Large intestine (tissue), 3 donors: ENCODE measurements at regions not wholly inside any gene's neighbourhood (a gene's known extent, or its start where the extent isn't known, plus 50 kb on each side); places are given as distances from the start of the nearest gene placed in this dataset.

ENCODE experiments used
- DNase-seq, 2 donors: peaks; one replicate each; pipeline versions ENCODE4 v3.0.0 to v3.0.0-alpha.2; 2013
- H3K27ac ChIP-seq: one replicate; pipeline ENCODE4 v1.5.1; 2013; ENCODE audit warnings: low read length
- H3K27me3 ChIP-seq: 2 replicates; pipeline ENCODE4 v1.6.1; 2013; ENCODE audit warnings: low read length; ENCODE audit not compliant: control insufficient read depth, insufficient read depth
- H3K36me3 ChIP-seq: 2 replicates; pipeline ENCODE4 v1.6.1; 2013; ENCODE audit warnings: low read length; ENCODE audit not compliant: control insufficient read depth, insufficient read depth
- H3K4me1 ChIP-seq: one replicate; pipeline ENCODE4 v1.6.1; 2013; ENCODE audit warnings: low read length; ENCODE audit not compliant: control insufficient read depth, insufficient read depth
- H3K4me3 ChIP-seq: one replicate; pipeline ENCODE4 v1.5.1; 2013; ENCODE audit warnings: low read length
- H3K9me3 ChIP-seq: one replicate; pipeline ENCODE4 v1.6.1; 2013; ENCODE audit warnings: mild to moderate bottlenecking, low read depth, low read length, moderate library complexity; ENCODE audit not compliant: control insufficient read depth
- WGBS: methylation state at CpG from one replicate; pipeline ENCODE4 v1.1.5; 2013; ENCODE audit warnings: low lambda C conversion rate; ENCODE audit not compliant: insufficient coverage; 5-methylcytosine and 5-hydroxymethylcytosine counted together

GRCh38 chr16:35170610-35171009 is 1711.2 kb downstream of the TP53TG3F start:
- H3K9me3 ChIP-seq, result peaks cover 8% of the 10 kb centered on the region

GRCh38 chr16:35171106-35171505 is 1711.7 kb downstream of the TP53TG3F start:
- Histone ChIP-seq H3K9me3 (peaks cover 8% of the 10 kb centered on the region), H3K27me3 (no peaks in the 10 kb centered on the region), H3K4me1 (no peaks in the 10 kb centered on the region), H3K36me3 (no peaks in the 10 kb centered on the region), H3K4me3 (no peak overlapping the region), H3K27ac (no peak overlapping the region)
- WGBS, result 80% methylated on average over 4 of the region's 6 CpGs
- no peak for DNase-seq

More at GRCh38 chr16:35170610-35171009, 1711.2 kb downstream of the TP53TG3F start:
- WGBS, result no CpG with 5 or more reads among the region's 3 CpGs
- Histone ChIP-seq H3K27me3 (no peaks in the 10 kb centered on the region), H3K36me3 (no peaks in the 10 kb centered on the region), H3K4me3 (no peak overlapping the region), H3K27ac (no peak overlapping the region), H3K4me1 (no peaks in the 10 kb centered on the region)
- DNase-seq, result no peak

GRCh38 chr16:35173295-35173694 is 1713.9 kb downstream of the TP53TG3F start:
- no peak for DNase-seq
- H3K4me3 ChIP-seq, result no peak overlapping the region
- no CpG with 5 or more reads among the region's 29 CpGs for WGBS
- H3K27me3 ChIP-seq, result no peaks in the 10 kb centered on the region
- H3K4me1 ChIP-seq, result no peaks in the 10 kb centered on the region
- no peak overlapping the region for H3K27ac ChIP-seq
- H3K36me3 ChIP-seq, result no peaks in the 10 kb centered on the region
- H3K9me3 ChIP-seq, result peaks cover 14% of the 10 kb centered on the region

DNA sequence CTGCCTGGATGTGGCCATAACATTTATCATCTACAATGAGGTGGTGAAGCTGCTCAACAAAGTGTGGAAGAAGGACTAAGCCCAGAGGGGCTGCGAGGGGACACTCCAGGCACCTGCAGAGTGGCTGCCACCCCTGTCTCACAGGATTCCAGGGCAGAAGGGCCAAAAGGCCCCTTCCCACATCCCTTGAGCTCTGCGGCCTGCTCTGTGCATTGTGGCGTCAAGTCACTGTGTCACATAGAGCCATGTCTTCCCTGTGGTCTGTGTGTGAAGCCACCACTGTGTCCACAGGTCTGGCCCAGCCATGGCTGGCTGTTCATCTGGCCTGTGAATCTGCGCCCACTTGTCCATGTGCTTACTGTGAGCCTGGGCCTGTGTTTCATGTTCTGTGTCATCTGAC is 1714.6 kb downstream of the TP53TG3F start:
- Histone ChIP-seq H3K4me3 (no peak overlapping the region), H3K27ac (no peak overlapping the region), H3K36me3 (no peaks in the 10 kb centered on the region), H3K27me3 (no peaks in the 10 kb centered on the region), H3K4me1 (no peaks in the 10 kb centered on the region), H3K9me3 (peaks cover 14% of the 10 kb centered on the region)
- WGBS, result no CpG with 5 or more reads among the region's 4 CpGs
- no peak for DNase-seq

DNA sequence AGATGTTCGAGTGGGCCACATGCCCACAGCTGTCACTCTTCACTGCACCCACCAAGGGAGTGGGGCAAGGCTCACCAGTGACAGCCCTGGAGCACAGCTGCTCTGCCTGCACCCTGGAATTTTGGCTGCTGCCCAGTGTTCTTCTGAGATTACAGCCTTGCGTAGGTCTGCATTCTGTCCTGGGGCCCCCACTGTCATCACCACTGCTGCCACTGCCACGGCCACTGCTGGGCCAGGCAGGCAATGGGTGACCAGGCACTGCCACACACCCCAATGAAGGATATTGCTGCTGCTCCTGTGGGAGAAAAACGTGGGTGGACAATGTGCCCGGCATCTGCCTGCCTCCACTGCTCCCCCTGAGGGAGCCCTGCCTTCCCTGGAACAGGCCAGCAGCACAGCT is 1717.0 kb downstream of the TP53TG3F start:
- no CpG with 5 or more reads among the region's 5 CpGs for WGBS

DNA sequence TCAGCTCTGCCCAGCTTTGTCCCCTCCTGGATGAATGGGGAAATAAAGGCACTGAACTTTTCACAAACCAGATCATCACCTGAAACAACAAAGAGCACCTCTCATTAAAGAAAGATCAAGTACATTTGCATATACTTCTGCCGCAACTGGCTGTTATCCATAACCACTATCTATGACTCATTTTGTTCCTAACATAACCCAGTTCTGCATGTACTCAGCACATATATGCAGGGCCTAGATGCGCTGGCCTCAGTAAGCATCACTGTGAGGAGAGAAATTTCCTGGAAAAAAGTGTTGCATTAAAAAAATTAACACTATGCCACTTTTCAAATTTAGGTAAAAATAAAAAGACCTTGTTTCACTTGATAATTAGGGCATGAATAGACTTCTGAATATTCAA is 1718.4 kb downstream of the TP53TG3F start:
- DNase-seq, result no peak
- Histone ChIP-seq H3K27ac (no peak overlapping the region), H3K4me3 (no peak overlapping the region), H3K27me3 (no peaks in the 10 kb centered on the region), H3K9me3 (peaks cover 18% of the 10 kb centered on the region), H3K36me3 (no peaks in the 10 kb centered on the region), H3K4me1 (no peaks in the 10 kb centered on the region)
- 67% methylated on average over 1 of the region's 2 CpGs for WGBS

More for the DNA sequence above, 1717.0 kb downstream of the TP53TG3F start:
- Histone ChIP-seq H3K4me1 (no peaks in the 10 kb centered on the region), H3K9me3 (peaks cover 14% of the 10 kb centered on the region), H3K4me3 (no peak overlapping the region), H3K36me3 (no peaks in the 10 kb centered on the region), H3K27ac (no peak overlapping the region), H3K27me3 (no peaks in the 10 kb centered on the region)
- DNase-seq, result no peak

DNA sequence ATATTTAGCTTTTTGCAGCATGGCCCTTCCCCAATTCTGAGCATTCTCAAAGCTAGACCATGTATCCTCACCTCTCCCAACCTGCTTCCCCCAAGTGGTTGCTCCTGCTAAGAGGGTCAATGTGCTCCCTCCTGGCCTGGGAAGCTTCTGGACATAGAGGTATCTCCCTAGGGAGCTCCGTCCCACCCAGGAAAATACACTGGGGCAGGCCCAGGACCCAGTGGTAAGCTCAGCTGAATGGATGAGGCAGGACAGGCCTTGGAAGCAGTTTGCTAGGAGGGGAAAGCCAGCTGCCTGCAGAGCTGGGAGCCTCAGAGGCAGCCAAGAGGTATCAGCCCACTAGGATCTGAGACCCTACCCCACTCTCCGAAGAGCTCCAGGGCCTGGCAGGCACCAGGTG is 1721.6 kb downstream of the TP53TG3F start:
- Histone ChIP-seq H3K27ac (no peak overlapping the region), H3K27me3 (no peaks in the 10 kb centered on the region), H3K9me3 (peaks cover 13% of the 10 kb centered on the region), H3K36me3 (no peaks in the 10 kb centered on the region), H3K4me3 (no peak overlapping the region), H3K4me1 (no peaks in the 10 kb centered on the region)
- WGBS, result no CpG with 5 or more reads among the region's 2 CpGs
- DNase-seq, result no peak

GRCh38 chr16:35181422-35182030 is 1722.1 kb downstream of the TP53TG3F start:
- Histone ChIP-seq H3K36me3 (no peaks in the 10 kb centered on the region), H3K4me1 (no peaks in the 10 kb centered on the region), H3K27me3 (no peaks in the 10 kb centered on the region), H3K4me3 (no peak overlapping the region), H3K9me3 (peaks cover 9% of the 10 kb centered on the region), H3K27ac (no peak overlapping the region)
- no peak for DNase-seq
- WGBS, result no CpG with 5 or more reads among the region's 6 CpGs

DNA sequence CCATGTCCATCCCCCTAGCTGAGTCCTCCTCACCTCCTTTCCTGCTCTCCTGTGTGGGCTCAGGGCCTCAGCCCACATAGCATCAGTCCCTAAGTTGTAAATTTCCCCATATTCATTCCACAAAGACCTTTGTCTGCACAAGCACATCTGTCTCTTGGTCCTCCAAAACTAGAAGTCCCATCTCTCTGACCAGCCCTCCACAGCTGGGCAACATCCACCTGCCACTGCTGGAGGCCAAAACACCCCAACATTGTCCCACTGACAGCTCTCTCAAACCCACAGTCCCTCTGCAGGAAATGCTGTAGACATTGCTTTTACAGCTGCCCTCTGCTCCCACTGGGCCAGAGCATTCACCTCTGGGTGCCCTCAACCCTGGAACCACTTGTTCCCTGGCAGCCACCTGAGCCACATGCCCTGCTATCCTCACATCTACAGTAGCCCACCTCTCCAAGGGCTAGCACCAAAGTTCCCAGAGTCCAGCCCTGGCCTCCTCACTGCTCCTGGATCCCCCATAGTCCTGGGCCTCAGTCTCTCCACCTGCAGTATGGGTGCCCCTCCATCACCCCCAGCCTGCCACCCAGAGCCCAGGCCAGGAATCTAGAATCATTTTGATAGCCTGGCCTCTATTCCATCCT is 1722.7 kb downstream of the TP53TG3F start:
- Histone ChIP-seq H3K36me3 (no peaks in the 10 kb centered on the region), H3K4me1 (no peaks in the 10 kb centered on the region), H3K27ac (no peak overlapping the region), H3K9me3 (peaks cover 6% of the 10 kb centered on the region), H3K27me3 (no peaks in the 10 kb centered on the region), H3K4me3 (no peak overlapping the region)
- DNase-seq, result no peak

- Histone ChIP-seq H3K4me3 (no peak overlapping the region), H3K27me3 (no peaks in the 10 kb centered on the region), H3K36me3 (no peaks in the 10 kb centered on the region), H3K27ac (no peak overlapping the region), H3K9me3 (peaks cover 6% of the 10 kb centered on the region), H3K4me1 (no peaks in the 10 kb centered on the region)
- WGBS, result no CpG with 5 or more reads among the region's 6 CpGs
- DNase-seq, result no peak
These were observed 1723.6 kb downstream of the TP53TG3F start for GRCh38 chr16:35182943-35183550.
